Colonic mucosa (tissue), 4 donors: ENCODE measurements at regions not wholly inside any gene's neighbourhood (a gene's known extent, or its start where the extent isn't known, plus 50 kb on each side); places are given as distances from the start of the nearest gene placed in this dataset.

Source experiments
- DNase-seq: peaks from one replicate; pipeline ENCODE4 v3.0.0-alpha.2; 2020
- H3K27ac ChIP-seq: fragments of 200-600 bp; one replicate; pipeline ENCODE4 v1.8.0; 2021
- H3K27me3 ChIP-seq: fragments of 200-600 bp; one replicate; pipeline ENCODE4 v1.8.0; 2021
- H3K36me3 ChIP-seq: fragments of 200-600 bp; one replicate; pipeline ENCODE4 v1.8.0; 2021
- H3K4me1 ChIP-seq: fragments of 200-600 bp; one replicate; pipeline ENCODE4 v1.8.0; 2021; ENCODE audit warnings: mild to moderate bottlenecking
- H3K4me3 ChIP-seq: fragments of 200-600 bp; one replicate; pipeline ENCODE4 v1.8.0; 2021
- H3K9ac ChIP-seq, 2 donors: one replicate each; pipeline ENCODE4 v1.7.0; 2013; ENCODE audit warnings: control low read depth in 2 of 2, low read depth in 2 of 2, low read length in 2 of 2
- H3K9me3 ChIP-seq: fragments of 200-600 bp; one replicate; pipeline ENCODE4 v1.8.0; 2021
- intact Hi-C: fragments of 100-400 bp; cut with DNase I; formaldehyde crosslinking; loops from one replicate; pipeline ENCODE4 v1.14.1; 2022
- TF ChIP-seq, protein P1 (sequence below): fragments of 200-600 bp; IDR thresholded peaks from one replicate; pipeline ENCODE4 v1.8.0; 2022; ENCODE audit warnings: antibody characterized with exemption, mild to moderate bottlenecking
- donor health status: healthy.
- donor health status: DM: no; HTN: no; CAD: no.
- donor health status: DM: no; HTN: no; CAD: no.

DNA sequence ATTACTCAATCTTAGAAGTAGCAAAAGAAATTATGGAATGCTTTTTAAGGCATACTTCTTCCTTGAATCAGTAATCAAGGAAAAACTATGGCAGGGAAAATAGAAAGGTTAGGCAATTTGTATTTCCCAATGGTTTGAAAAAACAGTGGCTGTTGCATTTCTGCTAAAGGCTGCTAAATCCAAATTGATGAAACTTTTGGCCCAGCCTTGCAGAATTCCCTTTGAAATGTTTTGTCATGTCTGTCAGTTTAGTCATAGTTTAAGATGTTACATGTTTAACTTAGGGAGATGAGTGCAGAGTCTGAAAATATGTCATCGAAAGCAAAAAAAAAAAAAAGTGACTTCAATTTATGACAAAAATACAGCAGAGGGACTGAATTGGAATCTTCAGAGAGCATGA lies 878.9 kb upstream of the WWC1 start:
- TF ChIP-seq, protein P1, sequence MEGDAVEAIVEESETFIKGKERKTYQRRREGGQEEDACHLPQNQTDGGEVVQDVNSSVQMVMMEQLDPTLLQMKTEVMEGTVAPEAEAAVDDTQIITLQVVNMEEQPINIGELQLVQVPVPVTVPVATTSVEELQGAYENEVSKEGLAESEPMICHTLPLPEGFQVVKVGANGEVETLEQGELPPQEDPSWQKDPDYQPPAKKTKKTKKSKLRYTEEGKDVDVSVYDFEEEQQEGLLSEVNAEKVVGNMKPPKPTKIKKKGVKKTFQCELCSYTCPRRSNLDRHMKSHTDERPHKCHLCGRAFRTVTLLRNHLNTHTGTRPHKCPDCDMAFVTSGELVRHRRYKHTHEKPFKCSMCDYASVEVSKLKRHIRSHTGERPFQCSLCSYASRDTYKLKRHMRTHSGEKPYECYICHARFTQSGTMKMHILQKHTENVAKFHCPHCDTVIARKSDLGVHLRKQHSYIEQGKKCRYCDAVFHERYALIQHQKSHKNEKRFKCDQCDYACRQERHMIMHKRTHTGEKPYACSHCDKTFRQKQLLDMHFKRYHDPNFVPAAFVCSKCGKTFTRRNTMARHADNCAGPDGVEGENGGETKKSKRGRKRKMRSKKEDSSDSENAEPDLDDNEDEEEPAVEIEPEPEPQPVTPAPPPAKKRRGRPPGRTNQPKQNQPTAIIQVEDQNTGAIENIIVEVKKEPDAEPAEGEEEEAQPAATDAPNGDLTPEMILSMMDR, result no peak
- intact Hi-C loops, result no loop called here
- Histone ChIP-seq H3K36me3 (no peaks in the 10 kb centered on the region), H3K9ac (no peak overlapping the region), H3K4me3 (no peak overlapping the region), H3K4me1 (no peaks in the 10 kb centered on the region), H3K27ac (no peak overlapping the region), H3K27me3 (no peaks in the 10 kb centered on the region), H3K9me3 (no peaks in the 10 kb centered on the region)
- no peak for DNase-seq

DNA sequence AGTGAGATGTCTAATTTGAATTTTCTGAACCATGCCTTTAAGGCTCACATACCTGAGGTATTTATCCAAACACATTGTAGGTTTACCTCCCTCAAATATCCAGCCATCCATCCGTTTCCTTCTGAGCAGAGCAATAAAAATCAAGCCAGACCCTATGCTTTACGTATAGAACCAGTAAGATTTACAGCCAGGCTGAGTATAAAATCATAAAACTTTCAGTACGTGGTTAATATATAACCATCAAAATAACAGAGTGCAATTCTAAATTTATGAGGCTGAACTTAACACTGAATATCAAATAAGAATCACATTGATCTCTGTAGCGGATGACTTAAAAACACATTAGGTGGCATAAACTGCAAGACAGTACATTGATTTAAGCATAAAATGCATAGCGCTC lies 877.9 kb upstream of the WWC1 start:
- Histone ChIP-seq H3K9me3 (no peaks in the 10 kb centered on the region), H3K36me3 (no peaks in the 10 kb centered on the region), H3K4me1 (no peaks in the 10 kb centered on the region), H3K27me3 (no peaks in the 10 kb centered on the region), H3K27ac (no peak overlapping the region), H3K9ac (no peak overlapping the region), H3K4me3 (no peak overlapping the region)
- peak; percentile 21 for DNase-seq
- intact Hi-C loops, result no loop called here
- TF ChIP-seq, protein P1, result no peak

DNA sequence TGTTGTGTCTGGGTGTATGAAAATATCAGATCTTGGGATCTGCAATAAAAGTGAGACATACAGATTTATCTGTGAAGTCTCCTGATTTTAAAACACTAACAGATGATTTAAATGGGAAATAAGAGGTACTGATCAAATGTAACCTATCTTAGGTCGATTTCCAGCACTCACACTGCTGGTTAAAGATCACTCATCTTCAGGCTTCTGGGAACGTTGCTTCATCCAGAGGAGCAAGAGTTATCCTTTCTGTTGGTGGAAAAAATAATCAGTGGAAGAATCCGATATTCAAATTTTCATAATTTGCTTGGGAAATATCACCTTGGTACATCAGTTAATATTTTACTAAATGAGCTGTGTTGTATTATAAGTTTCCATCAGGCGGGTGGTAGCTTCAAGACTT lies 876.8 kb upstream of the WWC1 start:
- no peak overlapping the region for H3K9ac ChIP-seq
- H3K9me3 ChIP-seq, result no peaks in the 10 kb centered on the region
- intact Hi-C loops, result no loop called here
- no peak for DNase-seq
- H3K27ac ChIP-seq, result no peak overlapping the region
- TF ChIP-seq, protein P1, result no peak
- H3K4me1 ChIP-seq, result no peaks in the 10 kb centered on the region
- H3K4me3 ChIP-seq, result no peak overlapping the region
- no peaks in the 10 kb centered on the region for H3K27me3 ChIP-seq
- no peaks in the 10 kb centered on the region for H3K36me3 ChIP-seq

DNA sequence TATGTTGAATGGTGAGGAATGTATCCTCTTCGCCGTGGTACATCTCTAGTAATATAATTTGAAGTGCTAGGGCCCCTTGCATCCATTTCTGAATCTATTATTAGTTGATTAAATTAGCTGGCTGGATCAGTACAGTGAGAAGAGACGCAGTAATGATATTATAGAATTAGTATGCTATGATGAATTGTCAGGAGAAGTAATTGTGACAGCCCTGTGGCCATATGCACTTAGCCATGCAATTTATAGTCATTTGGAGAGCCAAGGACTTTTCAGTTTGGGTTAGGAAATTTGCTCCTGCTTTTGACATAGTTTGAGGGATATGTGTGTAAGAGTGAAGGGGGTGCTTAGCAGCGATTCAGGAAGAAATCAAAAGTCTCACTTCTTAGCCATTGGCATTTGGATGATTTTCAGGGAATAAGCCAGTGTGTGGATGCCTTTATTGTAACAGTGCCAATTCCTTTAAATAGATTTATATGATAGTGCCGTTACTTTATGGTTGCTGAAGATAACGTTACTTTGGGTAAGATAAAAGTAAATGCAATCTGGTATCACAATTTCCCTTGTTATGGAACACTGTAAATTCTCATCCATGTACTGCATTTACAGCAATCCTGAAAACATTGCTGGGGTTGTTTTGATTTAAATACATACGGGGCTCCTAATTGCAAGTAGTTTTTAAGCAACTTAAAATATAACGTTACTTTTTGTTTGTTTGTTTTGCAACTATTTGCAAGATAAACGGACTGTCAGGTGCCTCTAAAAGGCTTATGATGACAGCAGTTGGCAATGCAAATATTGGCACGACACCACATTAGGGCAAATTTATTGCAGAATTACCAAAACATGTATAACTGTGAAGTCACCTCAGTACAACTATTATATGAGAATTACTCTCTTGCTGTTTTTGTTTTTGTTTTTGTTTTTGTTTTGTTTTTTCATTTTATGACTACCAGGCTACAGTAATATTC lies 875.4 kb upstream of the WWC1 start:
- H3K4me3 ChIP-seq, result no peak overlapping the region
- TF ChIP-seq, protein P1, result no peak
- H3K4me1 ChIP-seq, result no peaks in the 10 kb centered on the region
- intact Hi-C loops, result no loop called here
- no peak overlapping the region for H3K27ac ChIP-seq
- DNase-seq, result no peak
- no peak overlapping the region for H3K9ac ChIP-seq
- no peaks in the 10 kb centered on the region for H3K9me3 ChIP-seq
- H3K27me3 ChIP-seq, result no peaks in the 10 kb centered on the region
- no peaks in the 10 kb centered on the region for H3K36me3 ChIP-seq

DNA sequence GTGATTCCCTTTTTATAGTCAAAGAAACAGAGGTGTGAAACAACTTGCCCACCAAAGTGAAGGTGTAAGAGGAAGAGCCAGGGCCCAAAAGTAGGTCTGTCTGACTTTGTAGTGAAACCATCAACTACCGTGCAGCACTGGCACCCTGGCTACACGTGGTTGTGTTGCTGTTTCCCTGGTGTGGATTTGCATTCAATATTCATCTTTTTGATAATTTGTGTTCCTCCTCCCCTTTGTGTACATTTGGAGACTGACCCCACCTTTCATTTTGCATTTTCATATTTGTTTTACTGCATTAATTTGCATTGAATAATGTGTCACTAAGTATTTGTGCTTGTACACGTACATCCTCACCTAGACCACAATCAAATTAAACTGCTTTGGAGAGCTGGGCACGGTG lies 873.8 kb upstream of the WWC1 start:
- H3K27me3 ChIP-seq, result no peaks in the 10 kb centered on the region
- TF ChIP-seq, protein P1, result no peak
- H3K4me1 ChIP-seq, result no peaks in the 10 kb centered on the region
- H3K4me3 ChIP-seq, result no peak overlapping the region
- intact Hi-C loops, result no loop called here
- H3K36me3 ChIP-seq, result no peaks in the 10 kb centered on the region
- no peak overlapping the region for H3K9ac ChIP-seq
- no peak for DNase-seq
- H3K9me3 ChIP-seq, result no peaks in the 10 kb centered on the region
- no peak overlapping the region for H3K27ac ChIP-seq
